HG02588 (cell line): ENCODE measurements at regions not wholly inside any gene's neighbourhood (a gene's known extent, or its start where the extent isn't known, plus 50 kb on each side); places are given as distances from the start of the nearest gene placed in this dataset.

Experiments
- ATAC-seq: cut with Tn5 transposase; IDR thresholded peaks from one replicate; pipeline ENCODE4 v1.9.1; 2021; ENCODE audit warnings: mild to moderate bottlenecking, moderate library complexity; ENCODE audit not compliant: unreplicated experiment

- ATAC-seq = no peak
Measured at GRCh38 chr3:117786349-117786748, 1076.8 kb downstream of the TUSC7 start.

- no peak for ATAC-seq
Measured at GRCh38 chr3:117788061-117788460, 1078.5 kb downstream of the TUSC7 start.

GRCh38 chr3:117788506-117788905 lies 1078.9 kb downstream of the TUSC7 start:
- no peak for ATAC-seq

- no peak for ATAC-seq
Measured at GRCh38 chr3:117790235-117790987, 1080.8 kb downstream of the TUSC7 start.

- ATAC-seq = no peak
Measured at GRCh38 chr3:117793622-117794265, 1084.2 kb downstream of the TUSC7 start.

- no peak for ATAC-seq
Measured at GRCh38 chr3:117798221-117798620, 1088.6 kb downstream of the TUSC7 start.

- no peak for ATAC-seq
Measured at GRCh38 chr3:117798687-117799386, 1089.3 kb downstream of the TUSC7 start.

- ATAC-seq = no peak
Measured at GRCh38 chr3:117799387-117799735, 1089.8 kb downstream of the TUSC7 start.

GRCh38 chr3:117801912-117802239 lies 1092.3 kb downstream of the TUSC7 start:
- ATAC-seq = no peak

GRCh38 chr3:117809186-117810081 lies 1099.9 kb downstream of the TUSC7 start:
- no peak for ATAC-seq

GRCh38 chr3:117811786-117812185 lies 1102.2 kb downstream of the TUSC7 start:
- ATAC-seq = no peak

- ATAC-seq = no peak
Measured at GRCh38 chr3:117814975-117815374, 1105.4 kb downstream of the TUSC7 start.

- ATAC-seq = no peak
Measured at GRCh38 chr3:117817103-117817502, 1107.5 kb downstream of the TUSC7 start.

- no peak for ATAC-seq
Measured at GRCh38 chr3:117818592-117818991, 1109.0 kb downstream of the TUSC7 start.

GRCh38 chr3:117820658-117821299 lies 1111.2 kb downstream of the TUSC7 start:
- no peak for ATAC-seq

GRCh38 chr3:117822416-117822815 lies 1112.8 kb downstream of the TUSC7 start:
- no peak for ATAC-seq

GRCh38 chr3:117836296-117836695 lies 1126.7 kb downstream of the TUSC7 start:
- ATAC-seq = no peak

GRCh38 chr3:117837391-117837790 lies 1127.8 kb downstream of the TUSC7 start:
- no peak for ATAC-seq

GRCh38 chr3:117842086-117842485 lies 1132.5 kb downstream of the TUSC7 start:
- ATAC-seq = no peak

GRCh38 chr3:117843356-117843755 lies 1133.8 kb downstream of the TUSC7 start:
- ATAC-seq = no peak

GRCh38 chr3:117844676-117845075 lies 1135.1 kb downstream of the TUSC7 start:
- no peak for ATAC-seq
